Neural cell (in vitro differentiated cells): ENCODE measurements at regions not wholly inside any gene's neighbourhood (a gene's known extent, or its start where the extent isn't known, plus 50 kb on each side); places are given as distances from the start of the nearest gene placed in this dataset.

Experiments
- H2AFZ ChIP-seq: fragments of 200-600, 300-800 bp; sonication (generic), shearing (Covaris generic); 2 replicates; pipeline ENCODE4 v1.6.0; 2014; ENCODE audit warnings: low read depth, mild to moderate bottlenecking, antibody characterized with exemption, low read length, moderate library complexity
- H3F3A ChIP-seq: fragments of 200-600 bp; shearing (Covaris generic); 2 replicates; pipeline ENCODE4 v1.6.1; 2016; ENCODE audit warnings: mild to moderate bottlenecking, moderate library complexity, mixed read lengths, antibody characterized with exemption, low read length; ENCODE audit not compliant: insufficient read depth, poor library complexity, severe bottlenecking
- H3K27ac ChIP-seq: fragments of 200-600, 300-800 bp; sonication (generic), shearing (Covaris generic); 2 replicates; pipeline ENCODE4 v1.5.1; 2014; ENCODE audit warnings: mild to moderate bottlenecking, low read length, moderate library complexity
- H3K27me3 ChIP-seq: fragments of 300-800, 200-600 bp; sonication (generic), shearing (Covaris generic); 2 replicates; pipeline ENCODE4 v1.6.0; 2014; ENCODE audit warnings: mild to moderate bottlenecking, low read depth, low read length, moderate library complexity; ENCODE audit not compliant: insufficient read depth
- H3K36me3 ChIP-seq: fragments of 300-800, 200-600 bp; sonication (generic), shearing (Covaris generic); 2 replicates; pipeline ENCODE4 v1.5.1; 2014; ENCODE audit warnings: mild to moderate bottlenecking, antibody characterized with exemption, low read length, moderate library complexity; ENCODE audit not compliant: insufficient read depth
- H3K4me2 ChIP-seq: fragments of 300-800, 200-600 bp; sonication (generic), shearing (Covaris generic); 2 replicates; pipeline ENCODE4 v1.6.0; 2014; ENCODE audit warnings: mild to moderate bottlenecking, low read length
- H3K4me3 ChIP-seq: fragments of 300-800, 200-600 bp; sonication (generic), shearing (Covaris generic); 2 replicates; pipeline ENCODE4 v1.5.1; 2014; ENCODE audit warnings: mild to moderate bottlenecking, low read length, moderate library complexity
- H3K79me2 ChIP-seq: fragments of 200-600 bp; shearing (Covaris generic); replicated peaks from 2 replicates; pipeline ENCODE4 v1.6.0; 2014; ENCODE audit warnings: mild to moderate bottlenecking, low read length, moderate library complexity; ENCODE audit not compliant: insufficient read depth
- H3K9ac ChIP-seq: fragments of 300-800, 200-600 bp; sonication (generic), shearing (Covaris generic); 2 replicates; pipeline ENCODE4 v1.6.1; 2016; ENCODE audit warnings: mild to moderate bottlenecking, low read length, mixed read lengths
- H3K9me2 ChIP-seq: fragments of 200-600 bp; shearing (Covaris generic); 2 replicates; pipeline ENCODE4 v1.6.1; 2016; ENCODE audit warnings: mild to moderate bottlenecking, low read length, mixed read lengths; ENCODE audit not compliant: insufficient read depth
- H3K9me3 ChIP-seq: fragments of 200-600, 300-800 bp; sonication (generic), shearing (Covaris generic); 2 replicates; pipeline ENCODE4 v1.6.1; 2016; ENCODE audit warnings: mild to moderate bottlenecking, mixed run types, low read length, moderate library complexity, mixed read lengths
- H4K20me1 ChIP-seq: fragments of 200-600 bp; shearing (Covaris generic); 2 replicates; pipeline ENCODE4 v1.6.1; 2016; ENCODE audit warnings: mild to moderate bottlenecking, mixed run types; ENCODE audit not compliant: insufficient read depth
- EP300 ChIP-seq: fragments of 450-650 bp; conservative IDR thresholded peaks from 2 replicates; pipeline ENCODE4 v1.6.1; 2014; ENCODE audit warnings: antibody characterized with exemption, mild to moderate bottlenecking, moderate library complexity; ENCODE audit not compliant: poor library complexity, severe bottlenecking
- EZH2 ChIP-seq: fragments of 200-600, 300-800 bp; shearing (Covaris generic), sonication (generic); IDR thresholded peaks from 2 replicates; pipeline ENCODE4 v1.6.1; 2014; ENCODE audit warnings: antibody characterized with exemption, low read length, borderline replicate concordance, mild to moderate bottlenecking; ENCODE audit not compliant: insufficient read depth, poor library complexity, severe bottlenecking
- MXI1 ChIP-seq: fragments of 450-650 bp; conservative IDR thresholded peaks from 2 replicates; pipeline ENCODE4 v1.6.1; 2014; ENCODE audit warnings: antibody characterized with exemption, mild to moderate bottlenecking; ENCODE audit not compliant: poor library complexity, severe bottlenecking
- POLR2AphosphoS5 ChIP-seq: IDR thresholded peaks from 2 replicates; pipeline ENCODE4 v1.6.1; 2012
- RAD21 ChIP-seq: fragments of 450-650 bp; conservative IDR thresholded peaks from 2 replicates; pipeline ENCODE4 v1.6.1; 2014; ENCODE audit warnings: antibody characterized with exemption, mild to moderate bottlenecking, moderate library complexity
- SMC3 ChIP-seq: fragments of 450-650 bp; conservative IDR thresholded peaks from 2 replicates; pipeline ENCODE4 v1.6.1; 2014; ENCODE audit warnings: antibody characterized with exemption, mild to moderate bottlenecking, moderate library complexity; ENCODE audit not compliant: poor library complexity
- TAF1 ChIP-seq: IDR thresholded peaks from 2 replicates; pipeline ENCODE4 v1.6.1; 2012; ENCODE audit warnings: low read depth
- TF ChIP-seq, protein P1 (sequence below): IDR thresholded peaks from 2 replicates; pipeline ENCODE4 v1.6.1; 2012; ENCODE audit warnings: borderline replicate concordance
- TF ChIP-seq, protein P2 (sequence below): fragments of 450-650 bp; IDR thresholded peaks from 2 replicates; pipeline ENCODE4 v1.5.1; 2014; ENCODE audit warnings: antibody characterized with exemption, mild to moderate bottlenecking, moderate library complexity; ENCODE audit not compliant: poor library complexity, severe bottlenecking

DNA sequence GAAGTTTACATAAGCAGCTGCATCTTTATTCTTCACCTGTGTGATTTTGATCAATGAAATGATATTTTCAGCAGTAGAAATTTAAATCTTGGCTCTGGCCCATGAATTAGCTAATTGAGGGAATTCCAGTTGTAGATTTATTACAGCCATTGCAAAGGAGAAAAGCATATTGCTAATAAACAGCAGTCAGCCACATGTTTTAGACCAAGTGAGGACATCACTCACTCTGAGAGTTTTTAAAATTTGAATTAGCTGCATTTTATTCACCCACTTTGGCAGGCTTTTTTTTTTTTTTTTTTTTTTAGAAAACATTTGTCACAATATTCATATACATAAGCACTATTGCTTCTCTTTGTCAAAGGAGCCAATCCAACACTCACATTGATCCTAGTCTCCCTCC is 479.4 kb upstream of the VRK2 start:
- Histone ChIP-seq H3K79me2 (no peaks in the 10 kb centered on the region), H4K20me1 (no peaks in the 10 kb centered on the region), H3K4me2 (no peak overlapping the region), H3K36me3 (no peaks in the 10 kb centered on the region), H3K9me2 (no peaks in the 10 kb centered on the region), H3K9me3 (no peaks in the 10 kb centered on the region), H3K9ac (no peak overlapping the region), H3K27ac (no peak overlapping the region), H2AFZ (no peak overlapping the region), H3F3A (no peaks in the 10 kb centered on the region), H3K4me3 (no peak overlapping the region), H3K27me3 (no peaks in the 10 kb centered on the region)
- no peak for TF ChIP-seq SMC3
- TF ChIP-seq TAF1, result no peak
- TF ChIP-seq EZH2, result no peak
- TF ChIP-seq RAD21, result no peak
- TF ChIP-seq, protein P1, sequence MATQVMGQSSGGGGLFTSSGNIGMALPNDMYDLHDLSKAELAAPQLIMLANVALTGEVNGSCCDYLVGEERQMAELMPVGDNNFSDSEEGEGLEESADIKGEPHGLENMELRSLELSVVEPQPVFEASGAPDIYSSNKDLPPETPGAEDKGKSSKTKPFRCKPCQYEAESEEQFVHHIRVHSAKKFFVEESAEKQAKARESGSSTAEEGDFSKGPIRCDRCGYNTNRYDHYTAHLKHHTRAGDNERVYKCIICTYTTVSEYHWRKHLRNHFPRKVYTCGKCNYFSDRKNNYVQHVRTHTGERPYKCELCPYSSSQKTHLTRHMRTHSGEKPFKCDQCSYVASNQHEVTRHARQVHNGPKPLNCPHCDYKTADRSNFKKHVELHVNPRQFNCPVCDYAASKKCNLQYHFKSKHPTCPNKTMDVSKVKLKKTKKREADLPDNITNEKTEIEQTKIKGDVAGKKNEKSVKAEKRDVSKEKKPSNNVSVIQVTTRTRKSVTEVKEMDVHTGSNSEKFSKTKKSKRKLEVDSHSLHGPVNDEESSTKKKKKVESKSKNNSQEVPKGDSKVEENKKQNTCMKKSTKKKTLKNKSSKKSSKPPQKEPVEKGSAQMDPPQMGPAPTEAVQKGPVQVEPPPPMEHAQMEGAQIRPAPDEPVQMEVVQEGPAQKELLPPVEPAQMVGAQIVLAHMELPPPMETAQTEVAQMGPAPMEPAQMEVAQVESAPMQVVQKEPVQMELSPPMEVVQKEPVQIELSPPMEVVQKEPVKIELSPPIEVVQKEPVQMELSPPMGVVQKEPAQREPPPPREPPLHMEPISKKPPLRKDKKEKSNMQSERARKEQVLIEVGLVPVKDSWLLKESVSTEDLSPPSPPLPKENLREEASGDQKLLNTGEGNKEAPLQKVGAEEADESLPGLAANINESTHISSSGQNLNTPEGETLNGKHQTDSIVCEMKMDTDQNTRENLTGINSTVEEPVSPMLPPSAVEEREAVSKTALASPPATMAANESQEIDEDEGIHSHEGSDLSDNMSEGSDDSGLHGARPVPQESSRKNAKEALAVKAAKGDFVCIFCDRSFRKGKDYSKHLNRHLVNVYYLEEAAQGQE, result no peak
- TF ChIP-seq MXI1, result no peak
- no peak for TF ChIP-seq POLR2AphosphoS5
- TF ChIP-seq, protein P2, sequence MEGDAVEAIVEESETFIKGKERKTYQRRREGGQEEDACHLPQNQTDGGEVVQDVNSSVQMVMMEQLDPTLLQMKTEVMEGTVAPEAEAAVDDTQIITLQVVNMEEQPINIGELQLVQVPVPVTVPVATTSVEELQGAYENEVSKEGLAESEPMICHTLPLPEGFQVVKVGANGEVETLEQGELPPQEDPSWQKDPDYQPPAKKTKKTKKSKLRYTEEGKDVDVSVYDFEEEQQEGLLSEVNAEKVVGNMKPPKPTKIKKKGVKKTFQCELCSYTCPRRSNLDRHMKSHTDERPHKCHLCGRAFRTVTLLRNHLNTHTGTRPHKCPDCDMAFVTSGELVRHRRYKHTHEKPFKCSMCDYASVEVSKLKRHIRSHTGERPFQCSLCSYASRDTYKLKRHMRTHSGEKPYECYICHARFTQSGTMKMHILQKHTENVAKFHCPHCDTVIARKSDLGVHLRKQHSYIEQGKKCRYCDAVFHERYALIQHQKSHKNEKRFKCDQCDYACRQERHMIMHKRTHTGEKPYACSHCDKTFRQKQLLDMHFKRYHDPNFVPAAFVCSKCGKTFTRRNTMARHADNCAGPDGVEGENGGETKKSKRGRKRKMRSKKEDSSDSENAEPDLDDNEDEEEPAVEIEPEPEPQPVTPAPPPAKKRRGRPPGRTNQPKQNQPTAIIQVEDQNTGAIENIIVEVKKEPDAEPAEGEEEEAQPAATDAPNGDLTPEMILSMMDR, result no peak
- TF ChIP-seq EP300, result no peak

DNA sequence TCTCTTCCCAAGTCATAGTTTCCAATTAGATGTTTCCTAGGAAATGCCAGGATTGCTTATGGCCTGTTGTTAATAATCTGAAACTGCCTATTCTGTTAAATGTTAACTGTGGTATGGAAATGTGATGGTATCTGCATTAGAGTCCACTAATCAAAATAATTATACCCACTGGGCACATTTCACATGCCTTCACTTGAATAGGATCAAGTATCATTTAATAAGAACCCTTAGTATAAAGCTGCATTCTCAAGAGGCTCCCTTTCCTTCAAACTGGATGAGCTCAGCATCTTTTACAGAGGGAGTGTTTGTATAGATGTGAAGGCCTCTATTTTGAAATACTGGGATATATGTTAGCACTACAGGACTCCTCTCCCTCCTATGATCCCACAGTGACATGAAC is 477.2 kb upstream of the VRK2 start:
- Histone ChIP-seq H3K4me3 (no peak overlapping the region), H3K27ac (no peak overlapping the region), H3K9me3 (no peaks in the 10 kb centered on the region), H3K79me2 (no peaks in the 10 kb centered on the region), H2AFZ (no peak overlapping the region), H3F3A (no peaks in the 10 kb centered on the region), H3K9me2 (no peaks in the 10 kb centered on the region), H3K9ac (no peak overlapping the region), H4K20me1 (no peaks in the 10 kb centered on the region), H3K27me3 (no peaks in the 10 kb centered on the region), H3K36me3 (no peaks in the 10 kb centered on the region), H3K4me2 (no peak overlapping the region)
- no peak for TF ChIP-seq MXI1
- no peak for TF ChIP-seq RAD21
- TF ChIP-seq TAF1, result no peak

DNA sequence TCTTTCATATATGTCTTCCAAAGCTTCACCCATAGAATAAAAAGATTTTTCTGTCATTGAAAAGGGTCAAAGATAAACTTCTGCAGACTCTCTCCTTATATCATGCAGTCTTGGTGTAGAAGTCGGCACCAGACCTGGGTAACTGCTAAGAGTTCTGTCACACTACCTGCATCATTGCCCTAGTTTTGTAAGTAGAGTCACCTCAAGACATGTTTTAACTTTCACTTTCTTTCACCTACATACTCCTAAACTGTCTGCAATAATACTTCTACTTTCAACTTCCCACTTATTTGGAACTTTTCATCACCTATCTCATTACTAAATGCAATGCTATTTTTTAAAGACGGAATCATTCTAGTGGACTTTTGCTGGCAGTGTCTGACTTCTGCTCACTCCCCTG is 475.6 kb upstream of the VRK2 start:
- no peaks in the 10 kb centered on the region for H3F3A ChIP-seq
- no peaks in the 10 kb centered on the region for H3K36me3 ChIP-seq
- no peaks in the 10 kb centered on the region for H3K9me2 ChIP-seq
- H3K9ac ChIP-seq, result no peak overlapping the region
- no peak overlapping the region for H2AFZ ChIP-seq
- no peaks in the 10 kb centered on the region for H3K27me3 ChIP-seq
- H3K4me3 ChIP-seq, result no peak overlapping the region
- no peaks in the 10 kb centered on the region for H3K9me3 ChIP-seq
- H4K20me1 ChIP-seq, result no peaks in the 10 kb centered on the region
- no peak overlapping the region for H3K27ac ChIP-seq
- no peak overlapping the region for H3K4me2 ChIP-seq
- H3K79me2 ChIP-seq, result no peaks in the 10 kb centered on the region
- TF ChIP-seq, protein P2, result no peak
- TF ChIP-seq, protein P1, result no peak
- TF ChIP-seq RAD21 (no peak), MXI1 (no peak), EP300 (no peak), EZH2 (no peak), POLR2AphosphoS5 (no peak), TAF1 (no peak), SMC3 (no peak)
